ENCODE measurements at regions not wholly inside any gene's neighbourhood (a gene's known extent, or its start where the extent isn't known, plus 50 kb on each side); places are given as distances from the start of the nearest gene placed in this dataset.

- no peak overlapping the region for H3K4me3 ChIP-seq (ENCODE audit: low read length)
- H3K4me1 ChIP-seq (ENCODE audit: insufficient read depth, low read length), result no peaks in the 10 kb centered on the region
- no peaks in the 10 kb centered on the region for H3K9me3 ChIP-seq (ENCODE audit: low read depth, low read length)
Measured at GRCh38 chr13:89822467-89822866, 1525.0 kb upstream of the MIR17HG start.

GRCh38 chr13:89827552-89827951, 1519.9 kb upstream of the MIR17HG start:
- H3K4me3 ChIP-seq (ENCODE audit: low read length), result no peak overlapping the region
- H3K27me3 ChIP-seq (ENCODE audit: insufficient read depth, low read length), result no peaks in the 10 kb centered on the region
- no peaks in the 10 kb centered on the region for H3K4me1 ChIP-seq (ENCODE audit: insufficient read depth, low read length)
- no peaks in the 10 kb centered on the region for H3K9me3 ChIP-seq (ENCODE audit: low read depth, low read length)

More at GRCh38 chr13:89822467-89822866, 1525.0 kb upstream of the MIR17HG start:
- H3K27me3 ChIP-seq (ENCODE audit: insufficient read depth, low read length), result no peaks in the 10 kb centered on the region

- no peaks in the 10 kb centered on the region for H3K9me3 ChIP-seq (ENCODE audit: low read depth, low read length)
- no peaks in the 10 kb centered on the region for H3K4me1 ChIP-seq (ENCODE audit: insufficient read depth, low read length)
- H3K4me3 ChIP-seq (ENCODE audit: low read length), result no peak overlapping the region
- H3K27me3 ChIP-seq (ENCODE audit: insufficient read depth, low read length), result no peaks in the 10 kb centered on the region
Measured at GRCh38 chr13:89828506-89828905, 1519.0 kb upstream of the MIR17HG start.

GRCh38 chr13:89831157-89831556, 1516.3 kb upstream of the MIR17HG start:
- Histone ChIP-seq H3K9me3 (ENCODE audit: low read depth, low read length) (no peaks in the 10 kb centered on the region), H3K27me3 (ENCODE audit: insufficient read depth, low read length) (no peaks in the 10 kb centered on the region), H3K4me3 (ENCODE audit: low read length) (no peak overlapping the region), H3K4me1 (ENCODE audit: insufficient read depth, low read length) (no peaks in the 10 kb centered on the region)

GRCh38 chr13:89832827-89833226, 1514.7 kb upstream of the MIR17HG start:
- H3K27me3 ChIP-seq (ENCODE audit: insufficient read depth, low read length), result no peaks in the 10 kb centered on the region
- H3K4me1 ChIP-seq (ENCODE audit: insufficient read depth, low read length), result no peaks in the 10 kb centered on the region
- no peak overlapping the region for H3K4me3 ChIP-seq (ENCODE audit: low read length)
- no peaks in the 10 kb centered on the region for H3K9me3 ChIP-seq (ENCODE audit: low read depth, low read length)

- Histone ChIP-seq H3K9me3 (ENCODE audit: low read depth, low read length) (peaks cover 4% of the 10 kb centered on the region), H3K4me3 (ENCODE audit: low read length) (no peak overlapping the region), H3K27me3 (ENCODE audit: insufficient read depth, low read length) (no peaks in the 10 kb centered on the region), H3K4me1 (ENCODE audit: insufficient read depth, low read length) (no peaks in the 10 kb centered on the region)
Measured at GRCh38 chr13:89843621-89844020, 1503.9 kb upstream of the MIR17HG start.

GRCh38 chr13:89845874-89846273, 1501.6 kb upstream of the MIR17HG start:
- peaks cover 4% of the 10 kb centered on the region for H3K9me3 ChIP-seq (ENCODE audit: low read depth, low read length)
- H3K4me3 ChIP-seq (ENCODE audit: low read length), result no peak overlapping the region
- H3K27me3 ChIP-seq (ENCODE audit: insufficient read depth, low read length), result no peaks in the 10 kb centered on the region
- H3K4me1 ChIP-seq (ENCODE audit: insufficient read depth, low read length), result no peaks in the 10 kb centered on the region

- Histone ChIP-seq H3K9me3 (ENCODE audit: low read depth, low read length) (peaks cover 4% of the 10 kb centered on the region), H3K4me3 (ENCODE audit: low read length) (no peak overlapping the region), H3K27me3 (ENCODE audit: insufficient read depth, low read length) (no peaks in the 10 kb centered on the region), H3K4me1 (ENCODE audit: insufficient read depth, low read length) (no peaks in the 10 kb centered on the region)
Measured at GRCh38 chr13:89846926-89847585, 1500.4 kb upstream of the MIR17HG start.

GRCh38 chr13:89852570-89852969, 1494.9 kb upstream of the MIR17HG start:
- Histone ChIP-seq H3K4me1 (ENCODE audit: insufficient read depth, low read length) (no peaks in the 10 kb centered on the region), H3K4me3 (ENCODE audit: low read length) (no peak overlapping the region), H3K27me3 (ENCODE audit: insufficient read depth, low read length) (no peaks in the 10 kb centered on the region), H3K9me3 (ENCODE audit: low read depth, low read length) (peaks cover 5% of the 10 kb centered on the region)

GRCh38 chr13:89856512-89856911, 1491.0 kb upstream of the MIR17HG start:
- Histone ChIP-seq H3K9me3 (ENCODE audit: low read depth, low read length) (peaks cover 5% of the 10 kb centered on the region), H3K4me1 (ENCODE audit: insufficient read depth, low read length) (no peaks in the 10 kb centered on the region), H3K4me3 (ENCODE audit: low read length) (no peak overlapping the region), H3K27me3 (ENCODE audit: insufficient read depth, low read length) (no peaks in the 10 kb centered on the region)

- Histone ChIP-seq H3K4me3 (ENCODE audit: low read length) (no peak overlapping the region), H3K4me1 (ENCODE audit: insufficient read depth, low read length) (no peaks in the 10 kb centered on the region), H3K9me3 (ENCODE audit: low read depth, low read length) (peaks cover 5% of the 10 kb centered on the region), H3K27me3 (ENCODE audit: insufficient read depth, low read length) (no peaks in the 10 kb centered on the region)
Measured at GRCh38 chr13:89857502-89857901, 1490.0 kb upstream of the MIR17HG start.

GRCh38 chr13:89862011-89862690, 1485.3 kb upstream of the MIR17HG start:
- H3K4me1 ChIP-seq (ENCODE audit: insufficient read depth, low read length), result no peaks in the 10 kb centered on the region
- no peaks in the 10 kb centered on the region for H3K9me3 ChIP-seq (ENCODE audit: low read depth, low read length)
- H3K27me3 ChIP-seq (ENCODE audit: insufficient read depth, low read length), result no peaks in the 10 kb centered on the region
- no peak overlapping the region for H3K4me3 ChIP-seq (ENCODE audit: low read length)

- no peaks in the 10 kb centered on the region for H3K27me3 ChIP-seq (ENCODE audit: insufficient read depth, low read length)
- no peaks in the 10 kb centered on the region for H3K4me1 ChIP-seq (ENCODE audit: insufficient read depth, low read length)
Measured at GRCh38 chr13:89862691-89863036, 1484.8 kb upstream of the MIR17HG start.

GRCh38 chr13:89865164-89866064, 1482.1 kb upstream of the MIR17HG start:
- Histone ChIP-seq H3K4me3 (ENCODE audit: low read length) (no peak overlapping the region), H3K9me3 (ENCODE audit: low read depth, low read length) (no peaks in the 10 kb centered on the region), H3K4me1 (ENCODE audit: insufficient read depth, low read length) (no peaks in the 10 kb centered on the region), H3K27me3 (ENCODE audit: insufficient read depth, low read length) (no peaks in the 10 kb centered on the region)

More at GRCh38 chr13:89862691-89863036, 1484.8 kb upstream of the MIR17HG start:
- Histone ChIP-seq H3K4me3 (ENCODE audit: low read length) (no peak overlapping the region), H3K9me3 (ENCODE audit: low read depth, low read length) (no peaks in the 10 kb centered on the region)

GRCh38 chr13:89869312-89869711, 1478.2 kb upstream of the MIR17HG start:
- H3K9me3 ChIP-seq (ENCODE audit: low read depth, low read length), result no peaks in the 10 kb centered on the region
- H3K27me3 ChIP-seq (ENCODE audit: insufficient read depth, low read length), result no peaks in the 10 kb centered on the region
- H3K4me1 ChIP-seq (ENCODE audit: insufficient read depth, low read length), result no peaks in the 10 kb centered on the region
- no peak overlapping the region for H3K4me3 ChIP-seq (ENCODE audit: low read length)

Data from mononuclear cell (primary cell).